ES-I3 (cell line): ENCODE measurements at regions not wholly inside any gene's neighbourhood (a gene's known extent, or its start where the extent isn't known, plus 50 kb on each side); places are given as distances from the start of the nearest gene placed in this dataset.
"Not testable (repeated sequence)": the region's sequence is repeated elsewhere in the genome, so short reads cannot be mapped to it uniquely, and the experiment has no call there.

Experiments
- H3K36me3 ChIP-seq: 2 replicates; pipeline ENCODE4 v1.6.1; 2013; ENCODE audit warnings: mild to moderate bottlenecking, low read length, control low read depth, moderate library complexity; ENCODE audit not compliant: insufficient read depth
- H3K4me1 ChIP-seq: 2 replicates; pipeline ENCODE4 v1.6.1; 2013; ENCODE audit warnings: mild to moderate bottlenecking, control low read depth, low read length; ENCODE audit not compliant: insufficient read depth
- H3K9ac ChIP-seq: 2 replicates; pipeline ENCODE4 v1.6.1; 2013; ENCODE audit warnings: low read depth, mild to moderate bottlenecking, low read length, moderate library complexity
- H3K9me3 ChIP-seq: 2 replicates; pipeline ENCODE4 v1.6.1; 2013; ENCODE audit warnings: mild to moderate bottlenecking, low read length, moderate library complexity; ENCODE audit not compliant: control insufficient read depth, insufficient read depth

DNA sequence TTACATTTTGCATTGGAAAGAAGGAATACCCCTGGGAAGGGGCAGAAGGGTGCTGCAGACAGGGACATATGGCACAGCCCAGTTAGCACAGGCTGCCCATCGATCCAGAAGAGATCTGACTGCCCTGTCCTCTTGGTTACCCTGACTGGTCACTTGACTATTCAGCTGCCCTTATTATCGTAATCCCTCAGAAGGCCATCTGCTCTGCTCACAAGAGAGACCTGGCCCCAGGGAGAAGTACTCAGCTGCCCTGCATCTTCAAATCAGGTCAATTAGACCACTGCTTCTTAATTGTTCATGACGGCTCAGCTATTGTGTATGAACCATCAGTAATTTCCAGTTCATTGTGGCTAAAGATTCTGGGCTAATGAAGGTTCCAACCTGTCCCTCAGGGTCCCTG, 345.0 kb downstream of the TLE1 start:
- Histone ChIP-seq H3K9ac (no peak overlapping the region), H3K4me1 (no peaks in the 10 kb centered on the region), H3K36me3 (no peaks in the 10 kb centered on the region), H3K9me3 (no peaks in the 10 kb centered on the region)

DNA sequence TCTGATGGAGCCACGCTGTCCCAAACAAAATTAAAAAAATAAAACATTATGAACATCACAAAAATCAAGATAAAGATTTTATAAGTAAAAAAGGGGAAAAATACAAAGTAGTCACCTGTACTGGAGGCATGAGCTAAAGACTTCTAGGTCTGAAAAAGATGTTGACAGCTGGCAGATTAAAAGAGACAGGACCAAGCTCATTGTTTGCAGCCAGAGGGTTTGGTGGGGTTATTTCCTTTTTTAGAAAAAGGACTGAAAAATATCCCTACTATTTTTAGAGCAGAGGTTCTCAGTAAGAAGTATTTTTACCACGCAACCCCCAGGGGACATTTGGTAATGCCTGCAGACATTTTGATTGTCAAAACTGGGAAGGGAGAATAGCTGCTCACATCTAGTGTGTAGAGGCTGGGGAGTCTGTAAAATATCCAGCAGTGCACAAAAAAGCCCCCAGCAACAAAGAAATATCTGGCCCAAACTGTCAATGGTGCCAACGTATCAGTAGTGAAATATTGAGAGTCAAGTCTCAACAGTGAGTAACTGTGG, 353.4 kb downstream of the TLE1 start:
- no peaks in the 10 kb centered on the region for H3K36me3 ChIP-seq
- H3K9ac ChIP-seq: no peak overlapping the region
- no peaks in the 10 kb centered on the region for H3K4me1 ChIP-seq
- H3K9me3 ChIP-seq: peaks cover 3% of the 10 kb centered on the region

DNA sequence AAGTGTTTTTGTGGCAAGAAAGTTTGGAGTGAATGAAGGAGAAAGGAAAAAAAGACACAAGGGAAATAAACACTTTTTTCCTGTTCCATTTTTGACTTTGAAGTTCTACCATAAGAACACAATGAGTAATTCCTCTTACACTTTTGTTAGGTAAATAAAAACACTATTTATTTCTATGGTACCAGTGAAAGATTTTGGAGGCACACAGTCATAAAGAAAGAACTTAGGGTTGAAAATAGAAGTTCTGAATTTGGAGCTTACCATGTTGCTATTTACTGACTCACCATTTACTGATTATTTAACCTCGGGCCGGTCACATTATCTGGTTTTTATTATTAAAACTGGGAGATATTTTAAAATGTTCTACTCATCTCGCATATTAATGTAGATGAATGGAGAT, 367.8 kb downstream of the TLE1 start:
- H3K4me1 ChIP-seq: no peaks in the 10 kb centered on the region
- H3K9me3 ChIP-seq: peaks cover 8% of the 10 kb centered on the region; the same call in 1 of the 2 replicates
- H3K36me3 ChIP-seq: no peaks in the 10 kb centered on the region; the same call in 1 of the 2 replicates

DNA sequence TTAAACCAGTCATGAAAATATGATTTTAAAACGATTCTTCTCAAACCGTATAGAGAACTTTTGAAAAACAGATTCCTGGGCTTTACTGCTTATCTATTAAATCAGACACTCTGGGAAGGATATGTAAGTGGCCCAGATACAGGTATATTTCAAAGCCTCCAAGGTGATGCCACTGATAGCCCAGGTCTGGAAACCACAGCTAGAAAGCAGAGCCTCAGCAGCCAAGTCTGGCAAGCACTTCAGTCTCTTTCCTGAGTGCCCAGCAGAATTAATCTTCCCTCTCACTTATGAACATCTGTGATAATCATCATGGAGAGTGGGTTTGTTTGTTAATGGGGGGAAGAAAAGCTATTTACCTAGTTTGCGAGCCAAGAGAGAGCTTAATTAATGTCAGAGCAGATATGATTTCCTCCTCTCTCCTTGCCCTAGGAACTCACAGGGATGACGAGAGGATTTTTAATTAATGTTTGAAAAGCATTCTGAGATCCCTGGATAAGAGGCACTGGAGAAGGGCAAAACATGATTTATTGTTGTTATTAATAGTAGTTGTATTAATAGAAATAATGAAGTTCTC, 368.4 kb downstream of the TLE1 start:
- Histone ChIP-seq H3K9me3 (peaks cover 8% of the 10 kb centered on the region; the same call in 1 of the 2 replicates), H3K4me1 (no peaks in the 10 kb centered on the region), H3K36me3 (no peaks in the 10 kb centered on the region; the same call in 1 of the 2 replicates), H3K9ac (no peak overlapping the region)

More for the DNA sequence above, 367.8 kb downstream of the TLE1 start:
- H3K9ac ChIP-seq: no peak overlapping the region

DNA sequence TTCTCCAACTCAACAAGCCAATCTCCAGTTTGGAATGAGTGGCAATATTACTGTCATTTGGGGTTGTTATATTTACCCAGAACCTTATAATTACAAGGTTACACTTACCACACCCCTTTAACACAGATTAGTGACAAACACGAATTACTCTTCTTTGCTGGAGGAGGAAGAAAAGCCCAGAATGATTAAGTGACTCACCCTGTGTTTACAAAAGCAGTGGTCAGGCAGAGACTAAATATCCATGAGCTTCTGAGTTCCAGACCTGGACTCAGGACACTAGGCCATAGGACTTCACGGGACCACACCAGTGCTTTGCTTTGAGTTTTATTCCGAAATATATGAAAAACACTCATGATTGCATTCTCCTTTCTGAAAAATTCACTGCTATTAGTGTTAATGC, 370.8 kb downstream of the TLE1 start:
- H3K36me3 ChIP-seq: no peaks in the 10 kb centered on the region; the same call in 1 of the 2 replicates
- no peak overlapping the region for H3K9ac ChIP-seq
- peaks cover 2% of the 10 kb centered on the region for H3K9me3 ChIP-seq
- no peaks in the 10 kb centered on the region for H3K4me1 ChIP-seq

DNA sequence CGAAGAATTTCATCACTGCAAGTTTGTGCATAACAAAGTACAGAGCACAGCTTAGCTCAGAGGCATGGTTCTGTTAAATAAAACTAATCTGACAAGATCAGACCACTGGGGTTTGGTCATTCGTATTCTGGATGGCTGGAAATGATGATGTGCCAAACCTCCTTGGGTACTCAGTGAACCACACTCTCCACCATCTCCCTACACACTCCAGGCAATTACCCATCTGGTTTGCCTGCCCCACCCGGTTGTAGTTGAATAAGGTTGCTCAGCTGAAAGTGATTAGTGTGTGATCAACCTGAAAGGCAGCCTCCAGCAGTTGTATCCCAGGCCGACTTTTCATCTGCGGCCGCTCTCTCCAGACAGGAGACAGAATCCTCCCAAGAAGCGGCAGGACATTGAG, 371.4 kb downstream of the TLE1 start:
- Histone ChIP-seq H3K9me3 (no peaks in the 10 kb centered on the region; the same call in 1 of the 2 replicates), H3K36me3 (no peaks in the 10 kb centered on the region; the same call in 1 of the 2 replicates), H3K4me1 (no peaks in the 10 kb centered on the region), H3K9ac (no peak overlapping the region)

DNA sequence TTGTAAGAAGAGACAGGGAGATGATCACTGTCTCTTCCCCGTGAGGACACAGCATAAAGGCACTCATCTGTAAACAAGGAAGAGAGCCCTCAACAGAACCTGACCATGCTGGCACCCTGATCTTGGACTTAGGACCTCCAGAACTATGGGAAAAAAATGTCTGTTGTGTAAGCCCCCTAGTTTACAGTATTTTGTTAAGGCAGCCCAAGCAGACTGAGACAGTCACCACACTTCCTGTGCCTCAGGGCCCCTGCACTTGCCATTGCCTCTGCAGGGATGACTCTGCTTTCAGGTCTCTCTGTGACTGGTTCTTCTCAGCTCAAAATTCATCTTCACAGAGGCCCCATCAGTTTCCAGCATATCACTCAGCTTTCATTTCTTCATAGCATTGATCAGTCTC, 372.1 kb downstream of the TLE1 start:
- no peaks in the 10 kb centered on the region; the same call in 1 of the 2 replicates for H3K9me3 ChIP-seq
- no peaks in the 10 kb centered on the region for H3K4me1 ChIP-seq
- H3K9ac ChIP-seq: no peak overlapping the region
- no peaks in the 10 kb centered on the region; the same call in 1 of the 2 replicates for H3K36me3 ChIP-seq

DNA sequence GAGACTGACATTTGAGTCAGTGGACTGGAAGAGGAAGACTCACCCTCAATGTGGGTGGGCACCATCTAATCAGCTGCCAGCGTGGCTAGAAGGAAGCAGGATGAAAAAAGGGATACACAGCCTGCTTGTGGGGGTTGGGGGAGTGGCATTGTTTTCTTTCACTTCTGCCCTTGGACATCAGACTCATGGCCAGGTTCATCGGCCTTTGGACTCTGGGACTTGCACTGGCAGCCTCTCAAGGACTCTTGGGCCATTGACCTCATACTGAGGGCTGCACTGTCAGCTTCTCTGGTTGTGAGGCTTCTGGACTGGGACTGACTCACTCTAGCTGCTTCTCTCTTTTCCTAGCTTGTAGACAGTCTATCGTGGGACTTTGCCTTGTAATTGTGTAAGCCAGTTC, 374.9 kb downstream of the TLE1 start:
- H3K36me3 ChIP-seq: no peaks in the 10 kb centered on the region; the same call in 1 of the 2 replicates
- H3K4me1 ChIP-seq: no peaks in the 10 kb centered on the region
- H3K9me3 ChIP-seq: no peaks in the 10 kb centered on the region; the same call in 1 of the 2 replicates
- no peak overlapping the region for H3K9ac ChIP-seq

DNA sequence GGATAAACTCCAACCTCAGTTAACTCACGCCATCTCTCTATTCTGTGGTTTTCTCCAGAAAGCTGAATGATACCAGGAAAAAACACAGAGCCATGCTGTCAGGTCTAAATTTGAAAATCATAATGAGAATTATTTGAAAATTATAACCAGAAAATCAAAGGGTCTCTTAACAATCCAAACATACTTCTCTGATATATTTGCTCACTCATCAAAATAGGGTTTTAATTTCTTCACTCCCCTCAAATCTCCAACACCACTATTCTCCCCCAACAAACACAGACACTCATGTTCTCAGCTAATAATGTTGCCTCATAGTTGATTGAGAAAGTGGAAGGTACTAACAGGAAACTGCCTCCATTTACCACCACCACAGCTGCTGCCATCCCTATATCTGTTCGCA, 375.5 kb downstream of the TLE1 start:
- H3K4me1 ChIP-seq: no peaks in the 10 kb centered on the region
- no peaks in the 10 kb centered on the region; the same call in 1 of the 2 replicates for H3K9me3 ChIP-seq
- H3K36me3 ChIP-seq: no peaks in the 10 kb centered on the region; the same call in 1 of the 2 replicates
- H3K9ac ChIP-seq: no peak overlapping the region

DNA sequence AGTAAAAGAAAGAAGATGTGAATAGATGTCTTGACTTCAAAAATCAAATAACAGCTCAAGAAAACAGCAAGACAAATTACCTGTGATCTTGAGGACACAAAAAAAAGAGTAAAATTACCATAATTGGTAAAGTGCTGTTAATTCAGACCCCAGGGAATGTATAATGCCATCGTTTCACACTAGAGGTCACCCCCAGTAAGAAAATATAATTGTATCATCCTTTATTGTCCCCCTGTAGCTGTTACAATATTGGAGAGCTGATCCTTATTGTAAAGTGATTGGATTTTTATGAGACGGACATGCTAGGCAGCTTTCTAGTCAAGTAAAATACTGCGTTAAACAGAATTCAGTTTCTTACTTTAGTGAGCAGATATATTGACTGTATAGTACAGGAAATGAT, 377.0 kb downstream of the TLE1 start:
- Histone ChIP-seq H3K9me3 (no peaks in the 10 kb centered on the region; the same call in 1 of the 2 replicates), H3K36me3 (no peaks in the 10 kb centered on the region), H3K9ac (no peak overlapping the region), H3K4me1 (no peaks in the 10 kb centered on the region)

DNA sequence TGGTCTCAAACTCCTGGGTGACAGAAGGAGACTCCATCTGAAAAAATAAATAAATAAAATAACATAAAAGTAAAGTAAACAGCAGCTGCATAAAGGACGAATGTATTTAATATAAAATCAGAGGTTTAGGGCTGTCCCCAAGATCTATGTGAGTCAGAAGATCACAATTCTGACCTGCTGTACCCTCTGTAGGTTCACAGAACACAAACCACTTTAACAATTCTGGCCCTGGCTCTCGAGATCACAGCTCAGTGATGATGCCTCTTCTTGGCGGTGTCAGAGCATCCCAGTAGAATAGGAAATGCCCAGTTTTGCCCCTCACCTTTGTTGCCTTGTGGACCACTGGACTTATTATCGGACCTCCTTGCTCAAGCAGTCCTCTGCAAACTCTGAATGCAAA, 380.9 kb downstream of the TLE1 start:
- Histone ChIP-seq H3K9ac (no peak overlapping the region), H3K4me1 (no peaks in the 10 kb centered on the region), H3K36me3 (no peaks in the 10 kb centered on the region), H3K9me3 (no peaks in the 10 kb centered on the region; the same call in 1 of the 2 replicates)

DNA sequence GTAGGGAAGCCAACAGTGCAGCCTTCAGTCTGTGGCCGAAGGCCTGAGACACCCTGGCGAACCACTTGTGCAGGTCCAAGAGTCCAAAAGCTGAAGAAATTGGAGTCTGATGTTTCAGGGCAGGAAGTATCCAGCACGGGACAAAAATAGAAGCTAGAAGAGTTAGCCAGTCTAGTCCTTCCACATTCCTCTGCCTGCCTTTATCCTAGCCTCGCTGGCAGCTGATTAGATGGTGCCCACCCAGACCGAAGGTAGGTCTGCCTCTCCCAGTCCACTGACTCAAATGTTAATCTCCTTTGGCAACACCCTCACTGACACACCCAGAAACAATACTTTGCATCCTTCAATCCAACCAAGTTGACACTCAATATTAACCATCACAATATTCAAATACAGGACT, 381.6 kb downstream of the TLE1 start:
- not testable (repeated sequence) for H3K36me3 ChIP-seq, H3K4me1 ChIP-seq, H3K9ac ChIP-seq, H3K9me3 ChIP-seq

DNA sequence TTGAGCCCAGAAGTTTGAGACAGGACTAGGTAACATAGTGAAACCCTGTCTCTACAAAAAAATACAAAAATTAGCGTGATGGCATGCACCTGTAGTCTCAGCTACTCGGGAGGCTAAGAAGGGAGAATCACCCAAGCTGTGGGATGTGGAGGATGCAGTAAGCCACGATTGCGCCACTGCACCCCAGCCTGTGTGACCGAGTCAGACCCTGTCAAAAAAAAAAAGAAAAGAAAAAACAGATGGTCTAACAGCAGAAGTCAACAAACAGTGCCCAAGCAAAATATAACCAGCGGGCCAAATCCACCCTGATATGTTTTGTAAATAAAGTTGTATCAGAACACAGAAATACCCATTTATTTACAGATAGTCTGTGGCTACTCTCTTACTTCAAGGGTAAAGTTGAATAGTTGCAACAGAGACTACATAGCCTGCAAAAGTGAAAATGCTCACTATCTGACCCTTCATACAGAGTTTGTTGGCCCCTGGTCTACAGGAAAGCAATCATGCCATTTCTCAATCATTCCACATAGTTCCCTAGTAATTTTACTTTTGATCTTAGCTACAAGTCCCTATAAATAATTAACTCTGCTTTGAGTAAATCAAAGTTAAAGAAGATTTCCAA, 383.7 kb downstream of the TLE1 start:
- Histone ChIP-seq H3K4me1 (no peaks in the 10 kb centered on the region), H3K36me3 (no peaks in the 10 kb centered on the region), H3K9me3 (no peaks in the 10 kb centered on the region; the same call in 1 of the 2 replicates), H3K9ac (no peak overlapping the region)

DNA sequence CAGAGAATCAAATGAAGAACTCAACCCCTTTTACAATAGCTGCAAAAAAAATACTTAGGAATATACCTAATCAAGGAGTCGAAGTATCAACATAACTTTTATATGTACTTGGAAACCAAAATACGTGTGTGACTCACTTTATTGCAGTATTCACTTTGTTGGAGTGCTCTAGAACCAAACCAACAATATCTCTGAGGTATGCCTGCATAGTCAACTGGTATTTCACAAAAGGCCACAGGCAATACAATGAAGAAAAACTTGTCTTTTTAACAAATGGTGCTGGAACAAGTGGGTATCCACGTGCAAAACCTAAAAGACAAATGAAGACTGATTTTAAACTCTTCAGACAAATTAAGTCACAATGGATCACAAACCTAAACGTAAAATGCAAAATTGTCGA, 385.7 kb downstream of the TLE1 start:
- no peaks in the 10 kb centered on the region for H3K4me1 ChIP-seq
- H3K9me3 ChIP-seq: no peaks in the 10 kb centered on the region; the same call in 1 of the 2 replicates
- H3K9ac ChIP-seq: no peak overlapping the region
- no peaks in the 10 kb centered on the region for H3K36me3 ChIP-seq

DNA sequence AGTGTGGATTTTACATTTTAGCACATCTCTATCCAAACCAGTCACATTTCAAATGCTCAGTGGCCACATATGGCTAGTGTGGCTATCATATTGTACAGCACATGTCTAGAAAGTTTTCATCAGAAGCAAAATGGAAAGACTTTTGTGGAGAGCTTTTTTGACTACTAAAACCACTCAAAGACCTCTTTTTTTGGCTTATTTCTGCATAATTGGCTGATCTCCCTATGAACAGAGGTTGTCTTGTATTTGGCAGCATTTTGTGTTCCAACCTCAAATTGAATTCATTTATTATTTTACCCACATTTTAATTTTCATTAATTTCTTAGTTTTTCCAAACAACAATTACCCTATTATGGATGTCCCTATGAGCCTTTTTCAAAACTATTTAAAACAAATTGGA, 395.7 kb downstream of the TLE1 start:
- Histone ChIP-seq H3K9ac (no peak overlapping the region), H3K9me3 (no peaks in the 10 kb centered on the region), H3K4me1 (no peaks in the 10 kb centered on the region), H3K36me3 (no peaks in the 10 kb centered on the region)
